Astrocyte of the spinal cord (primary cell): ENCODE measurements at regions not wholly inside any gene's neighbourhood (a gene's known extent, or its start where the extent isn't known, plus 50 kb on each side); places are given as distances from the start of the nearest gene placed in this dataset.
A peak's percentile ranks its signal among the peaks of the same experiment; 100 is the strongest.
"Not testable (repeated sequence)": the region's sequence is repeated elsewhere in the genome, so short reads cannot be mapped to it uniquely, and the experiment has no call there.

ENCODE experiments used
- DNase-seq: peaks from one replicate; pipeline ENCODE4 v3.0.0; 2011; ENCODE audit warnings: low read depth, low spot score
- H3K4me3 ChIP-seq: 2 replicates; pipeline ENCODE4 v1.5.1; 2011; ENCODE audit warnings: low read depth, mild to moderate bottlenecking, low read length, moderate library complexity
- in situ Hi-C: cut with HindIII; loops from 2 replicates; pipeline ENCODE4 v1.10.0; 2017; ENCODE audit warnings: low sequenced_read_pairs

- in situ Hi-C loops, DNase-seq, H3K4me3 ChIP-seq: not testable (repeated sequence)
Observed at GRCh38 chr7:35152059-35152458, 101.8 kb downstream of the TBX20 start.

GRCh38 chr7:35148030-35148429, 105.9 kb downstream of the TBX20 start:
- H3K4me3 ChIP-seq, DNase-seq, in situ Hi-C loops: not testable (repeated sequence)

GRCh38 chr7:35142125-35142524, 104.8 kb upstream of the DPY19L1 start:
- DNase-seq, H3K4me3 ChIP-seq, in situ Hi-C loops: not testable (repeated sequence)

GRCh38 chr7:35139281-35139680, 102.0 kb upstream of the DPY19L1 start:
- DNase-seq, H3K4me3 ChIP-seq, in situ Hi-C loops: not testable (repeated sequence)

GRCh38 chr7:35133465-35133864, 96.2 kb upstream of the DPY19L1 start:
- in situ Hi-C loops, DNase-seq, H3K4me3 ChIP-seq: not testable (repeated sequence)

GRCh38 chr7:35133011-35133410, 95.7 kb upstream of the DPY19L1 start:
- DNase-seq, H3K4me3 ChIP-seq, in situ Hi-C loops: not testable (repeated sequence)

- H3K4me3 ChIP-seq, DNase-seq, in situ Hi-C loops: not testable (repeated sequence)
Observed at GRCh38 chr7:35128662-35129061, 91.4 kb upstream of the DPY19L1 start.

- DNase-seq, in situ Hi-C loops: not testable (repeated sequence)
Observed at GRCh38 chr7:35118526-35118925, 81.2 kb upstream of the DPY19L1 start.

GRCh38 chr7:35106667-35107066, 69.4 kb upstream of the DPY19L1 start:
- peak; percentile 27 for DNase-seq
- H3K4me3 ChIP-seq, in situ Hi-C loops: not testable (repeated sequence)

More at GRCh38 chr7:35118526-35118925, 81.2 kb upstream of the DPY19L1 start:
- H3K4me3 ChIP-seq: not testable (repeated sequence)

GRCh38 chr7:35105511-35105910, 68.2 kb upstream of the DPY19L1 start:
- DNase-seq, H3K4me3 ChIP-seq, in situ Hi-C loops: not testable (repeated sequence)

- DNase-seq, H3K4me3 ChIP-seq, in situ Hi-C loops: not testable (repeated sequence)
Observed at GRCh38 chr7:35102845-35103244, 65.6 kb upstream of the DPY19L1 start.

GRCh38 chr7:35092961-35093360, 55.7 kb upstream of the DPY19L1 start:
- DNase-seq, in situ Hi-C loops, H3K4me3 ChIP-seq: not testable (repeated sequence)
